AG09319 (cell line): ENCODE measurements at regions not wholly inside any gene's neighbourhood (a gene's known extent, or its start where the extent isn't known, plus 50 kb on each side); places are given as distances from the start of the nearest gene placed in this dataset.
"Not testable (repeated sequence)": the region's sequence is repeated elsewhere in the genome, so short reads cannot be mapped to it uniquely, and the experiment has no call there.

Experiments used
- DNase-seq: peaks from one replicate; pipeline ENCODE4 v3.0.0-alpha.2; 2010; ENCODE audit warnings: low read depth; ENCODE audit errors: extremely low read depth

- not testable (repeated sequence) for DNase-seq
These were observed 108.0 kb upstream of the PLGLB2 start for GRCh38 chr2:87639801-87640440.

- not testable (repeated sequence) for DNase-seq
These were observed 106.8 kb upstream of the PLGLB2 start for GRCh38 chr2:87640961-87641563.

GRCh38 chr2:87643165-87643564 lies 104.7 kb upstream of the PLGLB2 start:
- not testable (repeated sequence) for DNase-seq

- DNase-seq: not testable (repeated sequence)
These were observed 100.0 kb upstream of the PLGLB2 start for GRCh38 chr2:87647737-87648498.

- DNase-seq: not testable (repeated sequence)
These were observed 99.1 kb upstream of the PLGLB2 start for GRCh38 chr2:87648815-87649214.

GRCh38 chr2:87649871-87650270 lies 98.0 kb upstream of the PLGLB2 start:
- DNase-seq: not testable (repeated sequence)

- not testable (repeated sequence) for DNase-seq
These were observed 97.0 kb upstream of the PLGLB2 start for GRCh38 chr2:87650837-87651236.

- not testable (repeated sequence) for DNase-seq
These were observed 96.3 kb upstream of the PLGLB2 start for GRCh38 chr2:87651589-87651988.

- not testable (repeated sequence) for DNase-seq
These were observed 94.5 kb upstream of the PLGLB2 start for GRCh38 chr2:87653373-87653772.

- not testable (repeated sequence) for DNase-seq
These were observed 93.6 kb upstream of the PLGLB2 start for GRCh38 chr2:87654136-87654814.

- DNase-seq: not testable (repeated sequence)
These were observed 90.0 kb upstream of the PLGLB2 start for GRCh38 chr2:87657915-87658314.

- DNase-seq: not testable (repeated sequence)
These were observed 89.5 kb upstream of the PLGLB2 start for GRCh38 chr2:87658357-87658756.

- DNase-seq: not testable (repeated sequence)
These were observed 88.9 kb upstream of the PLGLB2 start for GRCh38 chr2:87658976-87659375.

GRCh38 chr2:87660164-87660563 lies 87.7 kb upstream of the PLGLB2 start:
- DNase-seq: not testable (repeated sequence)

GRCh38 chr2:87662316-87663290 lies 85.3 kb upstream of the PLGLB2 start:
- DNase-seq: not testable (repeated sequence)

- not testable (repeated sequence) for DNase-seq
These were observed 84.5 kb upstream of the PLGLB2 start for GRCh38 chr2:87663347-87663746.

GRCh38 chr2:87667027-87667426 lies 80.9 kb upstream of the PLGLB2 start:
- DNase-seq: not testable (repeated sequence)

GRCh38 chr2:87668361-87668760 lies 79.5 kb upstream of the PLGLB2 start:
- DNase-seq: not testable (repeated sequence)

- not testable (repeated sequence) for DNase-seq
These were observed 78.2 kb upstream of the PLGLB2 start for GRCh38 chr2:87669633-87670231.

- not testable (repeated sequence) for DNase-seq
These were observed 75.5 kb upstream of the PLGLB2 start for GRCh38 chr2:87672404-87672803.
